T1000 (cell line): ENCODE measurements at regions not wholly inside any gene's neighbourhood (a gene's known extent, or its start where the extent isn't known, plus 50 kb on each side); places are given as distances from the start of the nearest gene placed in this dataset.
"Not testable (repeated sequence)": the region's sequence is repeated elsewhere in the genome, so short reads cannot be mapped to it uniquely, and the experiment has no call there.

Experiments used
- DNase-seq: peaks from one replicate; lab custom pipeline; 2025; ENCODE audit warnings: mixed read lengths; lab: John Stamatoyannopoulos, UW

DNA sequence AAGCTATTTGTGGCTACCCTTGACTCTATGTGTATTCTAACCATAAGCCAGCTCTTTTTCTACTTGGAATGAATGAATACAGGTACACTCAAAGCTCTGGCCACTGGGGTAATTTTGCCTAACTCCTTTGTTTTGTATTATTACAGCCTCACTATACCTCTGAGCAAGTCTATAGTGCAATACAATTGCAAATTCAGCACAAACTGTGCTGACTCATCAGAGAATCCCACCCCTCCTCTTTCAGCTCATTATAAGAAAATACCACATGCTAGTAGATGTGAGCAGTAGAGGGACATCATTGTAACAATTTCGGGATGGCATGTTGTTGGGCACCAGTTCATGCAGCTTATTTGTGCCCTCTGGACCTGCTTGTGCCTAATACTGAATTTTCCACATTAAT is 1382.2 kb downstream of the SLITRK5 start:
- no peak for DNase-seq

DNA sequence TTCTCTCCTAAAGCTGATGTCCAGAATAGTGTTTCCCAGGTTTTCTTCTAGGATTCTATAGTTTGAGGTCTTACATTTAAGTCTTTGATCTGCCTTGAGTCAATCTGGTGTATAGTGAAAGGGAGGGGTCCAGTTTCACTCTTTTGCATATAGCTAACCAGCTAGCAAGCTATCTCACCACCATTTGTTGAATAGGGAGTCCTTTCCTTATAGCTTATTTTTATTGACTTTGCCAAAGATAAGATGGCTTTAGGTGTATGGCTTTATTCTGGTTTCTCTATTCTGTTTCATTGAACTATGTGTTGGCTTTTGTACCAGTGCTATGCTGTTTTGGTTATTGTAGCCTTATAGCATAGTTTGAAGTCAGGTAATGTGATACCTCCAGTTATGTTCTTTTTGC is 1386.1 kb downstream of the SLITRK5 start:
- no peak for DNase-seq

DNA sequence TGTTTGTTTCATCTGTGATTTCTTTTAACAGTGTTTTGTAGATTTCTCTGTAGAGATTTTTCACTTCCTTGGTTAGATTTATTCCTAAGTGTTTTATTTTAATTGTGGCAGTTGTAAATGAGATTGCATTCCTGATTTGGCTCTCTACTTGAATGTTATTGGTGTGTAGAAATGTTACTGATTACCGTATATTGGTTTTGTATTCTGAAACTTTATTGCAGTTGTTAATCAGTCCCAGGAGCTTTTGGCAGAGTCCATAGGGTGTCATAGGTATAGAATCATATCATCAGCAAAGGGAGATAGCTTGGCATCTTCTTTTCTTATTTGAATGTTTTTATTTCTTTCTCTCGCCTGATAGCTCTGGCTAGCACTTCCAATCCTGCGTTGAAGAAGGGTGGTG is 1386.7 kb downstream of the SLITRK5 start:
- no peak for DNase-seq

DNA sequence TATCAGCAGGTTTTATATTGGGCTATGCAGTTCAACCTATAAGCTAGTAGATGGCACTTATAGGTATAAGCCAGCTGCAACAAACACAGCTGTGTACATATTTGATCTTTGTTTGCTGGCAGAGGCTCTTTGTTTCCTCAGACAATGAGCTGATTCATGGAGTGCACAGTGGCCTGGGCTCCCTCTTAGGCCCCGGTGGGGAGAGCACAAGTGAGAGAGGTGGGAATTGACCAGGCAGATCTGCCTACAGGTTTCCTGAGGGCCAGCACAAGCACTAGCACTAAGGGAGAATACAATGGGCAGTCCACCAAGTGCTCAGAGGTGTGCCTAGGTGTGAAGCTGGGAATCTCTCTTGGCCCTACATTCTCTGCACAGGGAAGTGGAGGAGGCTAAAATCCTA is 1390.7 kb downstream of the SLITRK5 start:
- no peak for DNase-seq

DNA sequence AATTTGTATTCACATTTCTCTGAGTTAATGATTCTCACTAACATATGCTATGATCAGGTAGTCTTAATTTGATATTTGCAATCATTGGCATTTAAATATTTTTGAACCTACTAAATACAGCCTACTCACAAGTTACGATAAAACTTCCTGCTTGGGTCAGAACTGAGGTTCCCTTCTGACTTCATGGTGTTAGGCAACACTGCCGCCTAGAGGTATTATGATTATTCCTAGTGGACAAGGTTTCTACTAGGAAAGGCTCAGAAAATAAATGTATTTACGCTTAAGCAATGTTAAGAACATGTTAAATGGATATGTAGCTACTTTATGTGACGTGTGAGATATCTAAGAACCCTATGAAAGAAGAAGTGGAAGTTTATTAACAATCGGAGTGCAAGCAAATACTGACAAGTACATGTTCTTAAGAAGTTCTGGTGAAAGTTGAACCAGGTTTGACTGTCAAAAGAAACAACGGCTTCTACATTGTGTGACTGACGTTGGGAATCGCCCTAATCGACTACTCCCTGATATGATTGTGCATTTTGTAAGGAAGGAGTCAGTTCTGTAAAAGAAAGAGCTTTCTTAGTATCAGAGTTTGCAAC is 1395.8 kb downstream of the SLITRK5 start:
- no peak for DNase-seq

DNA sequence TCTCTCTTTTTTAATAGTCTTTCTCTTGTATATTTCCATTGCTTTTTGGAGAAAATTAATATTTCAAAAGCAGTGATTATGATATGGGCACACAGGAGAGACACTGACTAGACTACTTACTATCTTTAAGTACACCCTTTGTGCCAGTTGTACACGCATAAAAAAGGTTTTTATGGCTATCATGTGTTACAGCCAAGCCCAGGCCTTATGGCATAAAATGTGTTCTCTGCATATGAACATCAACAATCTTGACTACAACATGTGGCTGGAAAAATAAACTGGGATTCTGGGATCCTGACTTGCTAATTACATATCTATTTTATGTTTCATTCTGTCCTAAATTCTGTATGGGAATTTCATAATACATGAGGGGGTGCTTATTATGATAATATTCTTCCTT is 1401.8 kb downstream of the SLITRK5 start:
- DNase-seq = no peak

DNA sequence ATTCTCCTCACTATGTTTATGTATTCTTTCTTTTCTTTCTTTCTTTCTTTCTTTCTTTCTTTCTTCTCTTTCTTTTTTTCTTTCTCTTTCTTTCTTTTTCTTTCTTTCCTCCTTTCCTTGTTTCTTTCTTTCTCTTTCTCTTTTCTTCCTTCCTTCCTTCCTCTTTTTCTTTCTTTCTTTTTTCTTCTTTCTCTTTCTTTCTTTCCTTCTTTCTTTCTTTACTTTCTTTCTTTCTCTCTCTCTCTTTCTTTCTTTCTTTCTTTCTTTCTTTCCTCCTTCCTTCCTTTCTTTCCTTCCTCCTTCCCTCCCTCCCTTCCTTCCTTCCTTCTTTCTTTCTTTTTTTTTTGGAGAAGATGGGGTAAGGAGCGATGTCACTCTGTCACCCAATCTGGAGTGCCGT is 1405.5 kb downstream of the SLITRK5 start:
- no peak for DNase-seq

DNA sequence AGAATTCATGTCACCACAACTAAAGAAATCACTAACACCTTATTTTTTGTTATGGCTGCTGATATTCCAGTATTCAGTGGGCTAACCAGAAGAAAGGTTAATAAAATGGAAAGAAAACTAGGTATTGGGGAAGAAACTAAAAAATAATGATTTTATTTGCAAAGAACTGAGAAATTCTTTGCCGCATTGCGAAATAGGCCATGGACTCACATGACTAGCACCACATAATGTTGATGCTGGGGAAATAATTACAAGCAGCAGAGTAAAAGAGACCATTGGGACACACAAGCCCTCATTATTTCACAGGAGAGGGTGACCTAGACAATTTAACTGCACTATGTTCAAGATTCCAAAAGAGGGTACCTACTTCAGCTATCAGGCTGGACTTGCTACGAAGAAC is 1411.5 kb downstream of the SLITRK5 start:
- no peak for DNase-seq

DNA sequence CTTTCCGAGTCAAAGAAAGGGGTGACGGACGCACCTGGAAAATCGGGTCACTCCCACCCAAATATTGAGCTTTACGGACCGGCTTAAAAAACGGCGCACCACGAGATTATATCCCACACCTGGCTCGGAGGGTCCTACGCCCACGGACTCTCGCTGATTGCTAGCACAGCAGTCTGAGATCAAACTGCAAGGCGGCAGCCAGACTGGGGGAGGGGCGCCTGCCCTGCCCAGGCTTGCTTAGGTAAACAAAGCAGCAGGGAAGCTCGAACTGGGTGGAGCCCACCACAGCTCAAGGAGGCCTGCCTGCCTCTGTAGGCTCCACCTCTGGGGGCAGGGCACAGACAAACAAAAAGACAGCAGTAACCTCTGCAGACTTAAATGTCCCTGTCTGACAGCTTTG is 1416.9 kb downstream of the SLITRK5 start:
- not testable (repeated sequence) for DNase-seq

DNA sequence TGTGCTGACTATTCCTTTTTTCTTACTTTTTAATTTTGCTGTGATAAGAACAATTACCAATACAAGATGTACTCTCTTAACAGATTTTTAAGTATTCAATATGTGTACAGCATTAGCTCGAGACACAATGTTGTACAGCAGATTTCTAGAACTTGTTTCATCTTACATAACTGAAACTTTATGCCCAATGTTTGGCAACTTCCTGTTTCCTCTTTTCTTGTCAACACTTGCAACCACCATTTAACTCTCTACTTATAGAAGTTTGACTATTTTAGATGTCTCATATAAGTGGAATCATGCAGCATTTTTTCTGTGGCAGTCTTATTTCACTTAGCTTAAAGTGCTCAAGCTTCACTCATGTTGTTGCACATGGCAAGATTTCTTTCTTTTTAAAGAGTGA is 1426.8 kb downstream of the SLITRK5 start:
- DNase-seq = no peak

DNA sequence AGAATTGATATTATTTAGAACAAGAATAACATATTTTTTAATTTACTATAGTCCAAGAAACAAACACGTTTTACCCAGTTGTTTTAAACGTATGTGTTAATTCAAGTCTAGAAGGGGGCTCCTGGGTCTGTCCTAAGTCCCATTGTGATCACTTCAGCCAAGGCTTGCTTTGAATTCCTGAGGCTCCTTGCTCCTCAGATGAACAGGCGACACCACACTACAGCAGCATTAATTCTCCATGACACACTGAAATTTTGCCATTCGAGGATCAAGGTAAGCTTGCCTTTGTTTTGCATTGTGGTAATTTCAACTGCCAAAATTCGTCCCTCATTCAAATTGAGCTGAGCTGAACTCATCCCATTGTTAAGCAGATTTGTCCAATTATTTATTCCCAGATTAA is 1442.6 kb downstream of the SLITRK5 start:
- DNase-seq = no peak

DNA sequence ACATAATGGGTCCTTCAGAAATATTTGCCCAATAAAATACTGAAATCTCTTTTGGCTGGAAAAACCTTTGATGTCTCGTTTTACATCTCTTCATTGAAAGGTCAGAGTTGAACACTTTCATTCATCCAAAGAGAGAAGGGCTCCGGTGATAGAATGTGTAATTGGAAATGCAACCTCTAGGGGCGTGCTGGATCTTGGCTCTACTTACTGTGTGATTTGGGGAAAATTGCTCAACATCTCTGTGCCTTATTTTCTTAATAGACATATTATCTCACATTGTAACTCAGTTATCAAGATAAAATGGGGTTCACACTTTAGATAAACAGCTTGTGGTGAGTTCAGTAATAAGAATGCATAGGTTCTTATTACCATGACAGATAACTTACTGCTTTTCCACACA is 1444.1 kb downstream of the SLITRK5 start:
- no peak for DNase-seq

DNA sequence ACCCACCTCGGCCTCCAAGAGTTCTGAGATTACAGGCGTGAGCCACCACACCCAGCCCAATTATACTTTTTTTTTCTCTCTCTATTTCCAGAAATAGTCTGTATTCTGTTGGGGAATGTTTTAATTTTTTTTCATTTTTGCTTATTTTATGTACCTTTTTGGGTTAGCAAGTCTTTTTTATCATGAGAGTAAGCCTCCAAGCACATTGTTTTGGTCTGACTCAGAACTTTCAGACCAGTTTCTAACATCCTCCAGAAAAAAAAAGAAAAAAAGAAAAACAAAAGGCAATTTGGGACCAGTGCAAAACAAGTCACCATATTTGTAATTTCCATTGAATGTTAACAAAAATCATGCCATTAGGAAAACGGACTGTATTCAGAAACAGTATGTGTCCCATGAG is 1465.5 kb downstream of the SLITRK5 start:
- no peak for DNase-seq

DNA sequence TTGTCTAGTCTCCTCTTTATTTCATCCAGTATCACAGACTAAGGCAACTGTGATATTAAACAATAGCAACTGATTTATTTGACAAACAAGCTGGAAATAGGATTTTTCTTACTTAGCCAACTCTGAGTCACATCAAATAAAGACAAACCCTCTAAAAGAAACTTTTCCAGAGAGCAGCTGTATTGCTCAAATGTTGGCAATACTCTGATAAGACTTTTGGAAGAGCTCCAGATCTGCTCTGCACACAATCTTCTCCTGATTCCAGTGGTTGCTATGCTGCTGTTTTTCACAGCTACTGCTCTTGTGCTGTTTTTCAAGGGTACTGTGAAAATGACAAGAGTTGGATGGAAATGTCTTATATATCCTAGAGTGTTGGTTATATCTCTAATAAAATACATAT is 1479.2 kb downstream of the SLITRK5 start:
- no peak for DNase-seq

DNA sequence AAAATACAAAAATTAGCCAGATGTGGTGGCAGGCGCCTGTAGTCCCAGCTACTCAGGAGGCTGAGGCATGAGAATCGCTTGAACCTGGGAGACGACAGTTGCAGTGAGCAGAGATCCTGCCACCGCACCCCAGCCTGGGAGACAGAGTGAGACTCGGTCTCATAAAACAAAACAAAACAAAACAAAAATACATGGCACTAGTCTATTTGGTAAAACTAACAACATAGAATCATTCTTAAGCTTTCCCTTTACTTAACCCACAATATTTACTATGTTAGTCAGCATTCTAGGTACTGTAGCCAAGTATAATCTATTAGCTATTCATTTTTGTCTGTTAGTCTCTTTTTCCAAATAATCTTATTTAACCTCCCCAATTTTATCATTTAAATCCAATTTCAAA is 1482.8 kb downstream of the SLITRK5 start:
- no peak for DNase-seq

DNA sequence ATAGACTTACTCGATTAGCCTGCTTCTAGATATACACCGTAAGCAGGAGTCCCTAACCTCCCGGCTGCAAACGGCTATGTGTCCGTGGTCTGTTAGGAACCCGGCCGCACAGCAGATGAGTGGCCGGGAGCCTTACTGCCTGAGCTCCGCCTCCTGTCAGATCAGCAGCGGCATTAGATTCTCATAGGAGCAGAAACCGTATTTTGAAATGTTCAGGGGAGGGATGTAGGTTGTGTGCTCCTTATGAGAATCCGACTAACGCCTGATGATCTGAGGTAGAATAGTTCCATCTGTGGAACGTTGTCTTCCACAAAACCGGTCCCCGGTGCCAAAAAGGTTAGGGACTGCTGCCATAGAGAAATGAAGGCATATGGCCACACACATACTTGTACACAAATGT is 1491.9 kb downstream of the SLITRK5 start:
- no peak for DNase-seq

DNA sequence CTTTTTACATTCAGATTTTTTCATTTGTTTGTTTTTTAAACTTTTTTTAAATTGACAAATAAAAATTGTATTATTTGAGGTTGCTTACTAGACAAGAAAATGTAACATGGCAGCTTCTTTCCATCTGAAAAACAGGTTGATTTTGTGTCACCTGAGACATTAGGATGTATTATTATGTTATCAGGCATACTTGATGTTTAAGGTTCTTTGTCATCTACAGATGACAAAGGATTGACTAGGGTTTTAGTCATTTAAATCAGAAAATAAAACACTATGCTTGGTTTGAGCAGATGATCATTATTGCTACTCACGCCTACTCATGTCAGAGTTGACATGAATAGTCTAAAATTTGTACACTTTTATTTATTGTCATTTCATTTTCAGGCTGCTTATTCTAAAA is 1494.5 kb downstream of the SLITRK5 start:
- no peak for DNase-seq

DNA sequence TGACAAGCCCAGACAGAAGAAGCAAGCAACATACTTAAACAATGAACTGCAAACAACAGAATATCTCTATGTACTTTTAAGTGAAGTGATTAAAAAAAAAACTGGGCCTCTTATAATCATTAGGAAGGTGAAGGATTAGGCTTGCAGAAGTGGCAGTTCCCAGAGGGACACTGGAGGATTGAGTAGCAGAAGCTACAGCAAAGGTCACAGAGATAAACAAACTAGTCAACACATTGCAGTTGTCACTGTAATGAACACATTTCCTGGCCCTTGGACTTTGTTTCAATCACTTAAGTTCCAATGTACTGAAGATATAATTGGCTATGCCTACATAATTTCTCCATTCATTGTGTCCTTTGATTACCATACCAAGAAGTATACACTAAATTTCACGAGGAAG is 1498.8 kb downstream of the SLITRK5 start:
- no peak for DNase-seq

DNA sequence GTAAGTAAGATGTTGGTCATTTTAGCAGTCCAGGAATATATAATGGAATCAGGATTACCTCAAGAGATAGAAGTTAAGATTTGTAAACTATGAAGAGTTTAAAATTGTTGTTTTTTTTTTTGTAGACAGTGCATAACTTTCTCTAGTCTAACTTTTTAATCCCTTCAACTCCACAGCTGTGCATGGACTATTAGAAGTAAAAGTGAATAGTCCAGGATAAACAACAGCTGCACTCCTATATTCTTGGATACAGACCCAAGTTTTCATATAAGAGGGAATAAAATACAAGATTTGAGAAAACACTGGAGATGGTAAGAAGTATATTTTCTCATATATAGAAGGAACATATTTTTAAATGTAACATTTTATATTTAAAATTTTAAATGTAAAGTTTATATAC is 1509.9 kb downstream of the SLITRK5 start:
- no peak for DNase-seq

DNA sequence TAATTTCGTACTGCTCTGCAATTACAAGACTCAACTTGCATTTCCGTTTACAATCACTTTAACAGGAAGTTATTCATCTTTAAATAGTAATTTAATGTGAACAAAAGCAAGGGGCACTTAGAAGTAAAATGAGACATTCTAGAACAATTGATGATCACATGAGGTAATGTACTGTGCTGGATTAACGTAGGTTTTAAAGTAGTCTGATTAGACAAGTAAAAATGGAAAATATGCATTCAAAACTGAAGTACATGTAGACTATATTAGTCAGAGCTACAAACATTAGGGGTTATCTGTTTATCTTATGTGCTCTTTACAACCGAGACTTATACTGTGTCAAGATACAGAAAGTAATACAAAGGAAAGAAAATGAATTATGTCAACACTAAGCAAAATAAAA is 1528.0 kb downstream of the SLITRK5 start:
- no peak for DNase-seq

DNA sequence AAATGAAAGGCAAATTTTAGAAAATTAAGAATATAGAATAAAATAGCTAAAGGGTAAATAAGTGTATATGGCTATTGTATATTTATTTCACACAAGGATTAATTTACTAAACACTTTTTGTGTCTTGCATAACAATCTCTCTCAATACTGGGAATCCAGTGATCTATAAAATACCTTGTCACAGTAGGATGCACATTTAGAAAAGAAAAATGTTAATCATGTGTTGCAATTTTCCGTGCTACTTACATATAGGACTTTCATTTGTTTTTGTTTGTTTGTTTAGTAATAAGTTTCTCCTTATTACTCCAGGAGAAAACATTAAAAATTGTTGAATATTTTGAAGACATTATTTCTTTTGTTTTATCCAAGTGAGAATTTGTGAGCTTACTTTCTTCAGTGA is 1533.3 kb downstream of the SLITRK5 start:
- DNase-seq = no peak

DNA sequence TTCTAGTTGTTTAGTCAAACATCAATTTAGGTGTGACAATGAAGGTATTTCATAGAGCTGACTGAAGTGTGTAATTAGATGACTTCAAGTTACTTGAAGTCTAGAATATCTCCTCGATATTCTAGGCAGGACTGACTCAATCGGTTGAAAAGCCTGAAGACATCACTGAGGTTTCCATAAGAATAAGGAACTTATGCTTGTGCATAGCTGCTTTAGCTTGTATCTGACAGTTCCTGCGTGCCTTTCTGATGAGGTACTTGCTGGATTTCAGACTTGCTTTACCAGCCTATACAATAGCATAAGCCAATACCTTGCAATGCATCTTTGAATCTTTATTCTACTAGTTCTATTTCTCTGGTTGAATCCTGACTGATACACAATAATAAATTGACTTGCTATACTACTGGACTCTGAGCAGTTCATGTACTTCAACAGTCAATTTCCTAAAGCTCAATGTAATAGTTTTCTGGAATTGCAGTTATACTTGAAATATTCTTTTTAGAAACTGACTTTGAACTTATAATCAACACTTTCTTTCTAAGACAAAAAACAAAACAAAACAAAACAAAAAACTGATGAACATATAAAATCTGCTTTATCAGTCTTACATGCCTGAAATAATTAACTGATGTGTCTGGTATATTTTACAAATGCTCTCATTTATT is 1534.8 kb downstream of the SLITRK5 start:
- DNase-seq = no peak

DNA sequence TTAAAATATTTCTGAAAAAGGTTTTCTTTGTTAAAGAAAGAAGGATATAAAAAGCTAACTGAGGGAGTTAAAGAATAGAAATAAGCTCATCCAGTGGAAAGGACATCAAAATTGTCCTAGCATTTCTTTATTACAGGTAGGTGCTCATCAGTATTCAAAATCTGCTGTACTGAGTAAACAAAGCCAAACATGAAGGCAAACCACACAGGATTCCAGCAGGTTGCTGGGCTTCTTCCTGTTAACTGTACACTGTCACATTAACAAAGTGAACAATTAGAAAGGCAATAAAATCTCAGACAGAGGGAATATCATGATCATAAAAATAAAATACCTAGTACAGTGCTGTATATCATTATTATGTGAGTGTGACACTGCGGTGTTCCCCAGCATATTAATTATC is 1541.0 kb downstream of the SLITRK5 start:
- no peak for DNase-seq

DNA sequence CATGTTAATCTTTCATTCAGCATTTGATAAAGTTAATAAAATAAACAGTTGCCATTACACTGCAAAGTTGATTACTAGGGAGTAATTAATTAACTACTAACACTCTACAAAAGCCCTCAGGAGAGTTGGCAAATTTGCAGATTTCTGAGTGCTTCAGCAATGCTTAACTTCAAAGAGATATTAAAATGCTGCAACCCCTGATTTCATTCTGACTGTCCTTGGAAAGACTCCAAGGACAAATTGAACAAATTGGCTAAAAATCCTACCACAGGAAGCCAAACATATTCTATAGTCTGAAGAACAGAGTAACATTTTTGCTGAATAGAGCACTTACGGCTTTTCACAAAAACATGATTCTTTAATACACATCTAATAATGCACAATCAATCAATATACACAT is 1543.0 kb downstream of the SLITRK5 start:
- DNase-seq = no peak
